ENCODE measurements at regions not wholly inside any gene's neighbourhood (a gene's known extent, or its start where the extent isn't known, plus 50 kb on each side); places are given as distances from the start of the nearest gene placed in this dataset.

- TF ChIP-seq POLR2A (IDR thresholded peaks at IDR 0.05; ENCODE audit: low read depth, low read length) (no peak), POLR2AphosphoS5 (IDR thresholded peaks at IDR 0.05; ENCODE audit: low read depth, low read length) (no peak), TAF1 (IDR thresholded peaks at IDR 0.05; ENCODE audit: low read depth, low read length) (no peak), PAX5 (IDR thresholded peaks at IDR 0.05; ENCODE audit: insufficient read depth, low read length, severe bottlenecking) (no peak)
These were observed 238.1 kb downstream of the CETN3 start for GRCh38 chr5:90171466-90171865.
